CD14-positive monocyte (primary cell): ENCODE measurements at regions not wholly inside any gene's neighbourhood (a gene's known extent, or its start where the extent isn't known, plus 50 kb on each side); places are given as distances from the start of the nearest gene placed in this dataset.

Source experiments
- DNase-seq, 3 donors: peaks; one replicate each; pipeline ENCODE4 v3.0.0-alpha.2; 2011 to 2022
- H2AFZ ChIP-seq: 2 replicates; pipeline ENCODE4 v1.6.0; 2012; ENCODE audit warnings: mild to moderate bottlenecking, low read depth, low read length, inconsistent platforms; ENCODE audit not compliant: insufficient read depth, poor library complexity, severe bottlenecking
- H3K27ac ChIP-seq, 2 donors: 1 replicate in 1 of 2; 2 replicates in 1 of 2; pipeline ENCODE4 v1.5.1; 2012 to 2013; ENCODE audit warnings: low read length in 2 of 2, control low read depth in 1 of 2, inconsistent platforms in 1 of 2, low read depth in 1 of 2, mild to moderate bottlenecking in 1 of 2
- H3K27me3 ChIP-seq, 2 donors: one replicate each; pipeline versions ENCODE4 v1.6.0 to v1.6.1; 2011 to 2013; ENCODE audit warnings: low read length in 2 of 2; ENCODE audit not compliant: control insufficient read depth in 2 of 2, insufficient read depth in 2 of 2
- H3K36me3 ChIP-seq, 2 donors: replicated peaks in 1 of 2; 1 replicate in 1 of 2; 2 replicates in 1 of 2; pipeline versions ENCODE4 v1.5.1 to v1.6.1; 2012 to 2013; ENCODE audit warnings: low read length in 2 of 2, control low read depth in 1 of 2, inconsistent platforms in 1 of 2, mild to moderate bottlenecking in 1 of 2; ENCODE audit not compliant: insufficient read depth in 2 of 2, control insufficient read depth in 1 of 2
- H3K4me1 ChIP-seq, 2 donors: 1 replicate in 1 of 2; 2 replicates in 1 of 2; pipeline versions ENCODE4 v1.5.1 to v1.6.1; 2012 to 2013; ENCODE audit warnings: low read length in 2 of 2, control low read depth in 1 of 2, inconsistent platforms in 1 of 2, mild to moderate bottlenecking in 1 of 2, moderate library complexity in 1 of 2; ENCODE audit not compliant: insufficient read depth in 2 of 2, control insufficient read depth in 1 of 2
- H3K4me2 ChIP-seq: replicated peaks from 2 replicates; pipeline ENCODE3; 2012; ENCODE audit warnings: low read length, moderate library complexity, mild to moderate bottlenecking; ENCODE audit not compliant: poor library complexity, severe bottlenecking; ENCODE audit errors: extremely low read depth
- H3K4me3 ChIP-seq, 3 experiments: fragments of 200-600 bp in 1 of 3; sonication (generic) in 1 of 3; replicated peaks in 1 of 3; 1 replicate in 2 of 3; 2 replicates in 1 of 3; pipeline ENCODE4 v1.5.1; 2011 to 2013; ENCODE audit warnings: low read length in 3 of 3, mild to moderate bottlenecking in 3 of 3, control low read depth in 2 of 3, low read depth in 2 of 3, inconsistent platforms in 1 of 3, moderate library complexity in 1 of 3
- H3K79me2 ChIP-seq: 2 replicates; pipeline ENCODE4 v1.6.0; 2012; ENCODE audit warnings: mild to moderate bottlenecking, control low read depth, inconsistent platforms, low read length, moderate library complexity; ENCODE audit not compliant: insufficient read depth
- H3K9ac ChIP-seq: 2 replicates; pipeline ENCODE4 v1.6.0; 2017; ENCODE audit warnings: low read length, mild to moderate bottlenecking; ENCODE audit not compliant: insufficient read depth, poor library complexity, severe bottlenecking
- H3K9me3 ChIP-seq, 2 donors: replicated peaks in 1 of 2; 1 replicate in 1 of 2; 2 replicates in 1 of 2; pipeline versions ENCODE4 v1.5.1 to v1.6.1; 2012 to 2013; ENCODE audit warnings: low read length in 2 of 2, control low read depth in 1 of 2; ENCODE audit not compliant: control insufficient read depth in 1 of 2, insufficient read depth in 1 of 2
- H4K20me1 ChIP-seq: 2 replicates; pipeline ENCODE4 v1.6.0; 2012; ENCODE audit warnings: mild to moderate bottlenecking, low read length, control low read depth, moderate library complexity; ENCODE audit not compliant: insufficient read depth
- H3K27ac Mint-ChIP-seq, 7 donors: one replicate each; pipeline ENCODE4 v1.8.0; 2020; ENCODE audit warnings: mild to moderate bottlenecking in 7 of 7, mixed read lengths in 7 of 7, moderate library complexity in 6 of 7, inconsistent platforms in 2 of 7
- H3K27me3 Mint-ChIP-seq, 3 donors: one replicate each; pipeline ENCODE4 v1.8.0; 2021 to 2022; ENCODE audit warnings: low read depth in 3 of 3, mild to moderate bottlenecking in 3 of 3, mixed read lengths in 3 of 3, moderate library complexity in 3 of 3, inconsistent platforms in 1 of 3
- H3K36me3 Mint-ChIP-seq, 2 donors: one replicate each; pipeline ENCODE4 v1.8.0; 2020; ENCODE audit warnings: mixed read lengths in 2 of 2, inconsistent platforms in 1 of 2, mild to moderate bottlenecking in 1 of 2
- H3K4me1 Mint-ChIP-seq: one replicate; pipeline ENCODE4 v1.8.0; 2020; ENCODE audit warnings: mild to moderate bottlenecking, mixed read lengths
- H3K4me3 Mint-ChIP-seq, 2 donors: one replicate each; pipeline ENCODE4 v1.8.0; 2020; ENCODE audit warnings: mild to moderate bottlenecking in 2 of 2, mixed read lengths in 2 of 2, moderate library complexity in 1 of 2
- H3K9me3 Mint-ChIP-seq, 7 donors: one replicate each; pipeline ENCODE4 v1.8.0; 2020 to 2022; ENCODE audit warnings: mixed read lengths in 7 of 7, mild to moderate bottlenecking in 6 of 7, moderate library complexity in 6 of 7, inconsistent platforms in 2 of 7
- WGBS: methylation state at CpG from one replicate; pipeline ENCODE4 v1.1.5; 2013; ENCODE audit warnings: missing lambda C conversion rate; ENCODE audit not compliant: insufficient coverage; 5-methylcytosine and 5-hydroxymethylcytosine counted together
- intact Hi-C, 2 donors: fragments of 100-400 bp; cut with micrococcal nuclease; formaldehyde crosslinking; loops; one replicate each; pipeline versions ENCODE4 v1.15.0 to v1.15.1; 2023
- TF ChIP-seq, protein P1 (sequence below): fragments of 200-600 bp; IDR thresholded peaks from one replicate; pipeline ENCODE4 v1.8.0; 2022; ENCODE audit warnings: antibody characterized with exemption, mild to moderate bottlenecking

DNA sequence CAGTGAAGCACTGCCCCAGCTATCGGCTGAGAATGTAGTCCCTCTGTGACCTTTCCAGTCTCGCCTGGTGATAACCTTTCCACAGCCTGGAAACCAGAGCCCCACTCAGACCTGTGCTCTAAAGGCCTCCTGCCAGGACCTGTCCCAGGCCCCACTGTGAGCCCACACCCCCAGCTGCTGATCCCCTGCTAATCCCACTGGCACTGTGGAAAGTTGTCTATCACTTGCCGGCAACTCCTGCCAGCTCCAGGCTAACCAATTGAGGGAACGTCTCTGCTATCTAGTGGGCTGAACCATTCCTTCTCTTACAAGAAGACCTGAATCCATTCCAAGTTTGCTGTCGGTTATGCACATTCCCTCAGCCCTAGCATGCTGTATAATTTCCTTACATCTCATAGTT is 328.2 kb downstream of the FAM181B start:
- Histone ChIP-seq H2AFZ (no peak overlapping the region), H3K4me1 (no peaks in the 10 kb centered on the region), H3K9me3 (peaks cover 6 to 10% of the 10 kb centered on the region in 2 donors), H3K4me3 (no peak overlapping the region), H3K79me2 (no peaks in the 10 kb centered on the region), H3K27ac (no peak overlapping the region), H4K20me1 (no peaks in the 10 kb centered on the region), H3K4me2 (no peak overlapping the region), H3K36me3 (no peaks in the 10 kb centered on the region), H3K27me3 (no peaks in the 10 kb centered on the region), H3K9ac (no peak overlapping the region)
- no peaks in the 10 kb centered on the region for H3K4me1 Mint-ChIP-seq
- H3K4me3 Mint-ChIP-seq: no peak overlapping the region
- peaks cover 0 to 2% (median 1%) of the 10 kb centered on the region in 3 donors for H3K27me3 Mint-ChIP-seq
- no peak for DNase-seq
- peaks cover 3 to 13% (median 5%) of the 10 kb centered on the region in 7 donors for H3K9me3 Mint-ChIP-seq
- H3K27ac Mint-ChIP-seq: peak overlapping the region in 1 of 7 donors; percentile 42
- no peaks in the 10 kb centered on the region for H3K36me3 Mint-ChIP-seq
- intact Hi-C loops: no loop called here
- WGBS: 84% methylated on average over 5 of the region's 5 CpGs
- TF ChIP-seq, protein P1, sequence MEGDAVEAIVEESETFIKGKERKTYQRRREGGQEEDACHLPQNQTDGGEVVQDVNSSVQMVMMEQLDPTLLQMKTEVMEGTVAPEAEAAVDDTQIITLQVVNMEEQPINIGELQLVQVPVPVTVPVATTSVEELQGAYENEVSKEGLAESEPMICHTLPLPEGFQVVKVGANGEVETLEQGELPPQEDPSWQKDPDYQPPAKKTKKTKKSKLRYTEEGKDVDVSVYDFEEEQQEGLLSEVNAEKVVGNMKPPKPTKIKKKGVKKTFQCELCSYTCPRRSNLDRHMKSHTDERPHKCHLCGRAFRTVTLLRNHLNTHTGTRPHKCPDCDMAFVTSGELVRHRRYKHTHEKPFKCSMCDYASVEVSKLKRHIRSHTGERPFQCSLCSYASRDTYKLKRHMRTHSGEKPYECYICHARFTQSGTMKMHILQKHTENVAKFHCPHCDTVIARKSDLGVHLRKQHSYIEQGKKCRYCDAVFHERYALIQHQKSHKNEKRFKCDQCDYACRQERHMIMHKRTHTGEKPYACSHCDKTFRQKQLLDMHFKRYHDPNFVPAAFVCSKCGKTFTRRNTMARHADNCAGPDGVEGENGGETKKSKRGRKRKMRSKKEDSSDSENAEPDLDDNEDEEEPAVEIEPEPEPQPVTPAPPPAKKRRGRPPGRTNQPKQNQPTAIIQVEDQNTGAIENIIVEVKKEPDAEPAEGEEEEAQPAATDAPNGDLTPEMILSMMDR: no peak

DNA sequence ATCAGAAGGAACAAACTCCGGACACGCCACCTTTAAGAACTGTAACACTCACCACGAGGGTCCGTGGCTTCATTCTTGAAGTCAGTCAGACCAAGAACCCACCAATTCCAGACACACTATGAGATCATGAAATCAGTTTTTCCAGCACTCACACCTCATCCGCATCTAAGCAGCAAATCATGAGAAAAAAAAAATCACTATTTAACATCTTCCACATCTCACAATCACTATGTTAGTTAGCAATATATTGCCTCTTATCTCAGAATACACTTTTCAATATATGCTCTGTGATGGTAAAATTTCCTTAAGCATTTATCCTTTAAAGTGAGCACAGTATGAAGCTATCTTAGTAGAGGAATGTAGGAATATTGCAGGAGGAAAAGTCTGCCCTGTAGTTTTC is 328.7 kb downstream of the FAM181B start:
- Histone ChIP-seq H3K27ac (no peak overlapping the region), H3K4me2 (no peak overlapping the region), H2AFZ (no peak overlapping the region), H3K36me3 (no peaks in the 10 kb centered on the region), H3K79me2 (no peaks in the 10 kb centered on the region), H3K4me1 (no peaks in the 10 kb centered on the region), H3K4me3 (no peak overlapping the region), H3K27me3 (no peaks in the 10 kb centered on the region), H3K9me3 (peaks cover 6 to 10% of the 10 kb centered on the region in 2 donors), H4K20me1 (no peaks in the 10 kb centered on the region), H3K9ac (no peak overlapping the region)
- Mint-ChIP-seq H3K27me3 (peaks cover 0 to 2% (median 1%) of the 10 kb centered on the region in 3 donors), H3K9me3 (peaks cover under 1 to 13% (median 5%) of the 10 kb centered on the region in 7 donors), H3K27ac (peak overlapping the region in 1 of 7 donors; percentile 42), H3K4me1 (no peaks in the 10 kb centered on the region), H3K4me3 (no peak overlapping the region), H3K36me3 (no peaks in the 10 kb centered on the region)
- intact Hi-C loops: no loop called here
- no peak for DNase-seq
- TF ChIP-seq, protein P1: no peak
- 89% methylated on average over 2 of the region's 5 CpGs for WGBS
